Body of pancreas (tissue), 4 donors: ENCODE measurements at regions not wholly inside any gene's neighbourhood (a gene's known extent, or its start where the extent isn't known, plus 50 kb on each side); places are given as distances from the start of the nearest gene placed in this dataset.

Experiments used
- ATAC-seq: fragments of 150-250 bp; one replicate; pipeline ENCODE4 v1.9.1; 2016
- DNase-seq, 4 donors: peaks; one replicate each; pipeline ENCODE4 v3.0.0-alpha.2; 2019
- H3K27ac ChIP-seq, 4 donors: fragments of 200-600 bp; sonication (generic); 1 replicate in 3 of 4; 2 replicates in 1 of 4; pipeline versions ENCODE4 v1.5.1 to v1.6.1; 2016 to 2019; ENCODE audit warnings: mild to moderate bottlenecking in 1 of 4, mixed read lengths in 1 of 4, moderate library complexity in 1 of 4
- H3K27me3 ChIP-seq, 2 donors: fragments of 200-600 bp; sonication (generic); one replicate each; pipeline ENCODE4 v1.6.0; 2016; ENCODE audit warnings: mild to moderate bottlenecking in 1 of 2
- H3K36me3 ChIP-seq, 2 donors: fragments of 200-600 bp; sonication (generic); replicated peaks in 1 of 2; 2 replicates each; pipeline ENCODE4 v1.5.1; 2016; ENCODE audit warnings: low read depth in 2 of 2; ENCODE audit not compliant: insufficient read depth in 1 of 2
- H3K4me1 ChIP-seq: fragments of 200-600 bp; sonication (generic); one replicate; pipeline ENCODE4 v1.6.0; 2016
- H3K4me3 ChIP-seq, 2 donors: fragments of 200-600 bp; sonication (generic); 1 replicate in 1 of 2; 2 replicates in 1 of 2; pipeline ENCODE4 v1.5.1; 2016 to 2019
- H3K9me3 ChIP-seq, 3 donors: fragments of 200-600 bp; sonication (generic); 1 replicate in 2 of 3; 2 replicates in 1 of 3; pipeline ENCODE4 v1.5.1; 2016
- CTCF ChIP-seq, 7 experiments: fragments of 450-650 bp in 4 of 7; fragments of 200-600 bp in 3 of 7; sonication (generic) in 3 of 7; IDR thresholded peaks; one replicate each; pipeline ENCODE4 v1.5.1; 2016 to 2019; ENCODE audit warnings: antibody characterized with exemption in 7 of 7
- POLR2A ChIP-seq, 3 donors: fragments of 450-650 bp; IDR thresholded peaks; one replicate each; pipeline ENCODE4 v1.6.1; 2016; ENCODE audit warnings: antibody characterized with exemption in 3 of 3, mild to moderate bottlenecking in 2 of 3
- WGBS, 2 donors: methylation state at CpG; one replicate each; pipeline ENCODE4 v1.1.5; 2017; 5-methylcytosine and 5-hydroxymethylcytosine counted together
- intact Hi-C: fragments of 100-400 bp; cut with DNase I; formaldehyde crosslinking; loops from one replicate; pipeline ENCODE4 v1.15.1; 2023

- intact Hi-C loops: no loop called here
- Histone ChIP-seq H3K36me3 (no peaks in the 10 kb centered on the region), H3K9me3 (no peaks in the 10 kb centered on the region), H3K27me3 (no peaks in the 10 kb centered on the region), H3K4me1 (peaks cover 40% of the 10 kb centered on the region), H3K27ac (peak overlapping the region in 3 of 4 donors; percentile 87 to 93 (median 90)), H3K4me3 (no peak overlapping the region)
- TF ChIP-seq POLR2A (IDR thresholded peaks at IDR 0.05): no peak
- TF ChIP-seq CTCF (IDR thresholded peaks at IDR 0.05): no peak
- WGBS, 2 donors: 89 to 96% methylated on average over 6 of the region's 6 CpGs
- ATAC-seq (no peak), DNase-seq (no peak)
These were observed 70.2 kb upstream of the CD180 start for GRCh38 chr5:67266654-67267350.

- Histone ChIP-seq H3K9me3 (no peaks in the 10 kb centered on the region), H3K27me3 (no peaks in the 10 kb centered on the region), H3K27ac (no peak overlapping the region), H3K4me1 (peaks cover 40% of the 10 kb centered on the region), H3K4me3 (no peak overlapping the region), H3K36me3 (no peaks in the 10 kb centered on the region)
- WGBS, 2 donors: 41 to 54% methylated on average over 1 of the region's 1 CpG
- TF ChIP-seq POLR2A (IDR thresholded peaks at IDR 0.05): no peak
- no peak for TF ChIP-seq CTCF (IDR thresholded peaks at IDR 0.05)
- no peak for DNase-seq
- no peak for ATAC-seq
- intact Hi-C loops: no loop called here
These were observed 69.4 kb upstream of the CD180 start for GRCh38 chr5:67265951-67266350.

- Histone ChIP-seq H3K9me3 (no peaks in the 10 kb centered on the region), H3K36me3 (no peaks in the 10 kb centered on the region), H3K4me3 (no peak overlapping the region), H3K4me1 (peaks cover 21% of the 10 kb centered on the region), H3K27me3 (no peaks in the 10 kb centered on the region), H3K27ac (no peak overlapping the region)
- DNase-seq (no peak), ATAC-seq (no peak)
- TF ChIP-seq CTCF (IDR thresholded peaks at IDR 0.05) (no peak), POLR2A (IDR thresholded peaks at IDR 0.05) (no peak)
- intact Hi-C loops: no loop called here
- 81 to 90% methylated on average over 4 of the region's 4 CpGs for WGBS, 2 donors
These were observed 67.2 kb upstream of the CD180 start for GRCh38 chr5:67263656-67264408.

- Histone ChIP-seq H3K27me3 (no peaks in the 10 kb centered on the region), H3K9me3 (no peaks in the 10 kb centered on the region), H3K27ac (no peak overlapping the region), H3K4me1 (peaks cover 12% of the 10 kb centered on the region), H3K4me3 (no peak overlapping the region), H3K36me3 (no peaks in the 10 kb centered on the region)
- TF ChIP-seq POLR2A (IDR thresholded peaks at IDR 0.05) (no peak), CTCF (IDR thresholded peaks at IDR 0.05) (no peak)
- DNase-seq (no peak), ATAC-seq (no peak)
- intact Hi-C loops: no loop called here
These were observed 66.4 kb upstream of the CD180 start for GRCh38 chr5:67262956-67263355.
